CD4-positive, alpha-beta T cell (primary cell): ENCODE measurements at regions not wholly inside any gene's neighbourhood (a gene's known extent, or its start where the extent isn't known, plus 50 kb on each side); places are given as distances from the start of the nearest gene placed in this dataset.

ENCODE experiments used
- ATAC-seq: fragments of 200-7000 bp; cut with Tn5 transposase; one replicate; pipeline ENCODE4 v1.10.0; 2022; ENCODE audit warnings: mild to moderate bottlenecking; ENCODE audit not compliant: poor library complexity
- CTCF ChIA-PET: fragments of 350-600 bp; sonication (Branson Sonifier 250); formaldehyde crosslinking; loops from one replicate; lab custom pipeline; 2021; ENCODE audit warnings: antibody characterized with exemption, inconsistent platforms; lab: Charles Lee
- POLR2A ChIA-PET: fragments of 350-600 bp; sonication (Branson Sonifier 250); formaldehyde crosslinking; loops from one replicate; lab custom pipeline; 2021; ENCODE audit warnings: antibody characterized with exemption, inconsistent platforms; lab: Charles Lee
- DNase-seq, 14 experiments: peaks; one replicate each; pipeline ENCODE4 v3.0.0-alpha.2; 2013 to 2020; ENCODE audit warnings: mixed read lengths in 2 of 14
- H3K27ac ChIP-seq, 2 donors: one replicate each; pipeline versions ENCODE4 v1.5.1 to v1.7.0; 2013; ENCODE audit warnings: low read length in 2 of 2, low read depth in 1 of 2, mild to moderate bottlenecking in 1 of 2
- H3K27me3 ChIP-seq, 2 experiments: 1 replicate in 1 of 2; 2 replicates in 1 of 2; pipeline versions ENCODE4 v1.6.1 to v1.7.0; 2013; ENCODE audit warnings: low read length in 2 of 2, control low read depth in 1 of 2, mild to moderate bottlenecking in 1 of 2, moderate library complexity in 1 of 2; ENCODE audit not compliant: insufficient read depth in 2 of 2, control insufficient read depth in 1 of 2
- H3K36me3 ChIP-seq: one replicate; pipeline ENCODE4 v1.6.1; 2013; ENCODE audit warnings: low read length, control low read depth; ENCODE audit not compliant: insufficient read depth
- H3K4me1 ChIP-seq: one replicate; pipeline ENCODE4 v1.6.1; 2013; ENCODE audit warnings: low read length, control low read depth; ENCODE audit not compliant: insufficient read depth
- H3K4me3 ChIP-seq: one replicate; pipeline ENCODE4 v1.5.1; 2013; ENCODE audit warnings: mild to moderate bottlenecking, low read length, moderate library complexity
- H3K9me3 ChIP-seq, 2 experiments: 1 replicate in 1 of 2; 2 replicates in 1 of 2; pipeline versions ENCODE4 v1.6.1 to v1.7.0; 2013; ENCODE audit warnings: low read length in 2 of 2, mild to moderate bottlenecking in 2 of 2, control low read depth in 1 of 2, moderate library complexity in 1 of 2; ENCODE audit not compliant: control insufficient read depth in 1 of 2, insufficient read depth in 1 of 2
- H3K27ac Mint-ChIP-seq: one replicate; pipeline ENCODE4 v1.8.0; 2020; ENCODE audit warnings: mixed read lengths
- H3K27me3 Mint-ChIP-seq: one replicate; pipeline ENCODE4 v1.8.0; 2021; ENCODE audit warnings: mixed read lengths
- H3K36me3 Mint-ChIP-seq: one replicate; pipeline ENCODE4 v1.8.0; 2021; ENCODE audit warnings: low read depth, mixed read lengths
- H3K4me1 Mint-ChIP-seq: one replicate; pipeline ENCODE4 v1.8.0; 2021; ENCODE audit warnings: low read depth, mixed read lengths
- H3K4me3 Mint-ChIP-seq: one replicate; pipeline ENCODE4 v1.8.0; 2020; ENCODE audit warnings: mild to moderate bottlenecking, mixed read lengths
- H3K9me3 Mint-ChIP-seq: one replicate; pipeline ENCODE4 v1.8.0; 2020; ENCODE audit warnings: mixed read lengths
- CTCF ChIP-seq: fragments of 200-600 bp; IDR thresholded peaks from one replicate; pipeline ENCODE4 v1.8.0; 2022; ENCODE audit warnings: antibody characterized with exemption, mild to moderate bottlenecking
- intact Hi-C, 2 experiments: fragments of 100-400 bp; cut with DNase I in 1 of 2; cut with micrococcal nuclease in 1 of 2; formaldehyde crosslinking; loops; one replicate each; pipeline versions ENCODE4 v1.15.1 to v1.9.0; 2023 to 2025; cut with DNase I, micrococcal nuclease

- ATAC-seq (no peak), DNase-seq (no peak)
- Histone ChIP-seq H3K4me3 (no peak overlapping the region), H3K36me3 (no peaks in the 10 kb centered on the region), H3K27me3 (no peaks in the 10 kb centered on the region), H3K4me1 (no peaks in the 10 kb centered on the region), H3K27ac (no peak overlapping the region), H3K9me3 (no peaks in the 10 kb centered on the region)
- H3K4me1 Mint-ChIP-seq: no peaks in the 10 kb centered on the region
- H3K9me3 Mint-ChIP-seq: peaks cover 4% of the 10 kb centered on the region
- intact Hi-C loops: no loop called here
- H3K36me3 Mint-ChIP-seq: no peaks in the 10 kb centered on the region
- no peak overlapping the region for H3K4me3 Mint-ChIP-seq
- TF ChIP-seq CTCF: no peak
- CTCF ChIA-PET: no interaction called here
- no peak overlapping the region for H3K27ac Mint-ChIP-seq
- POLR2A ChIA-PET: no interaction called here
- no peaks in the 10 kb centered on the region for H3K27me3 Mint-ChIP-seq
Measured at GRCh38 chr11:107157809-107158187, 139.5 kb upstream of the GUCY1A2 start.

GRCh38 chr11:107157146-107157808 lies 139.0 kb upstream of the GUCY1A2 start:
- TF ChIP-seq CTCF: no peak
- CTCF ChIA-PET: no interaction called here
- H3K36me3 ChIP-seq: no peaks in the 10 kb centered on the region
- H3K9me3 ChIP-seq: no peaks in the 10 kb centered on the region
- DNase-seq (no peak), ATAC-seq (no peak)
- peaks cover 4% of the 10 kb centered on the region for H3K9me3 Mint-ChIP-seq
- H3K27ac ChIP-seq: no peak overlapping the region
- H3K27me3 ChIP-seq: no peaks in the 10 kb centered on the region
- POLR2A ChIA-PET: interaction anchor here (0.6 kb wide), 1 partner anchor 11 kb away, joined by 3 read pairs; no protein-coding TSS in a partner anchor
- no peak overlapping the region for H3K4me3 ChIP-seq
- no peaks in the 10 kb centered on the region for H3K27me3 Mint-ChIP-seq
- H3K36me3 Mint-ChIP-seq: no peaks in the 10 kb centered on the region
- no peaks in the 10 kb centered on the region for H3K4me1 Mint-ChIP-seq
- H3K4me1 ChIP-seq: no peaks in the 10 kb centered on the region
- H3K4me3 Mint-ChIP-seq: no peak overlapping the region
- intact Hi-C loops: no loop called here
- H3K27ac Mint-ChIP-seq: no peak overlapping the region

GRCh38 chr11:107151579-107151978 lies 133.3 kb upstream of the GUCY1A2 start:
- POLR2A ChIA-PET: no interaction called here
- Mint-ChIP-seq H3K9me3 (peaks cover 3% of the 10 kb centered on the region), H3K36me3 (no peaks in the 10 kb centered on the region), H3K4me3 (no peak overlapping the region), H3K27me3 (no peaks in the 10 kb centered on the region), H3K27ac (no peak overlapping the region), H3K4me1 (no peaks in the 10 kb centered on the region)
- Histone ChIP-seq H3K36me3 (no peaks in the 10 kb centered on the region), H3K27me3 (no peaks in the 10 kb centered on the region), H3K9me3 (no peaks in the 10 kb centered on the region), H3K27ac (no peak overlapping the region), H3K4me3 (no peak overlapping the region), H3K4me1 (no peaks in the 10 kb centered on the region)
- CTCF ChIA-PET: no interaction called here
- DNase-seq: no peak
- no peak for TF ChIP-seq CTCF
- ATAC-seq: no peak
- intact Hi-C loops: no loop called here
